IMR-90 (cell line): ENCODE measurements at regions not wholly inside any gene's neighbourhood (a gene's known extent, or its start where the extent isn't known, plus 50 kb on each side); places are given as distances from the start of the nearest gene placed in this dataset.

Source experiments
- ATAC-seq: fragments of 200-7000 bp; cut with Tn5 transposase; 2 replicates; pipeline ENCODE4 v1.9.1; 2020; ENCODE audit warnings: low read depth, mild to moderate bottlenecking, moderate library complexity
- BruUV-seq: library from RNA; stranded (reverse); fragments of 400-500 nt; replicated peaks from 2 replicates; lab custom pipeline; 2021; lab: Mats Ljungman, UMichigan
- CTCF ChIA-PET: fragments of 300-600 bp; formaldehyde crosslinking; extraction: SDS; loops from one replicate; lab custom pipeline; 2021; ENCODE audit warnings: antibody characterized with exemption; lab: Yijun Ruan, JAX
- POLR2A ChIA-PET: fragments of 300-600 bp; sonication (Branson Sonifier 250); formaldehyde crosslinking; loops from one replicate; lab custom pipeline; 2022; ENCODE audit warnings: antibody characterized with exemption; ENCODE audit not compliant: unreplicated experiment; lab: Charles Lee
- DNase-seq: peaks from one replicate; pipeline ENCODE4 v3.0.0; 2013
- H2AFZ ChIP-seq: replicated peaks from 2 replicates; pipeline ENCODE3; 2013; ENCODE audit warnings: low read length, mild to moderate bottlenecking; ENCODE audit not compliant: poor library complexity
- H2AK5ac ChIP-seq: 2 replicates; pipeline ENCODE4 v1.6.1; 2013; ENCODE audit warnings: low read depth, low read length, inconsistent platforms
- H2AK9ac ChIP-seq: replicated peaks from 2 replicates; pipeline ENCODE3; 2013; ENCODE audit warnings: mild to moderate bottlenecking, low read depth, low read length, moderate library complexity; ENCODE audit not compliant: poor library complexity
- H2BK120ac ChIP-seq: 2 replicates; pipeline ENCODE4 v1.6.1; 2013; ENCODE audit warnings: low read depth, low read length, inconsistent platforms
- H2BK15ac ChIP-seq: 3 replicates; pipeline ENCODE4 v1.6.1; 2013; ENCODE audit warnings: low read depth, low read length, inconsistent platforms
- H2BK20ac ChIP-seq: 2 replicates; pipeline ENCODE4 v1.6.1; 2013; ENCODE audit warnings: low read depth, mild to moderate bottlenecking, inconsistent platforms, low read length, moderate library complexity
- H2BK5ac ChIP-seq: 2 replicates; pipeline ENCODE4 v1.6.1; 2013; ENCODE audit warnings: mild to moderate bottlenecking, low read depth, low read length, inconsistent platforms; ENCODE audit not compliant: poor library complexity, severe bottlenecking
- H3K14ac ChIP-seq: replicated peaks from 2 replicates; pipeline ENCODE4 v1.6.1; 2013; ENCODE audit warnings: low read depth, low read length, inconsistent platforms
- H3K18ac ChIP-seq: 2 replicates; pipeline ENCODE4 v1.6.1; 2013; ENCODE audit warnings: low read depth, low read length, control low read depth
- H3K23ac ChIP-seq: 2 replicates; pipeline ENCODE4 v1.6.1; 2013; ENCODE audit warnings: low read depth, low read length, inconsistent platforms
- H3K27ac ChIP-seq: 2 replicates; pipeline ENCODE4 v1.5.1; 2013; ENCODE audit warnings: mild to moderate bottlenecking, control low read depth, low read length; ENCODE audit not compliant: insufficient read depth
- H3K27me3 ChIP-seq: 2 replicates; pipeline ENCODE4 v1.6.1; 2013; ENCODE audit warnings: low read length; ENCODE audit not compliant: control insufficient read depth, insufficient read depth
- H3K36me3 ChIP-seq: 2 replicates; pipeline ENCODE4 v1.6.1; 2013; ENCODE audit warnings: low read length, mixed read lengths; ENCODE audit not compliant: control insufficient read depth, insufficient read depth
- H3K4ac ChIP-seq: 2 replicates; pipeline ENCODE4 v1.6.1; 2013; ENCODE audit warnings: low read depth, low read length, inconsistent platforms
- H3K4me1 ChIP-seq: 2 replicates; pipeline ENCODE4 v1.6.1; 2013; ENCODE audit warnings: low read length, mixed read lengths; ENCODE audit not compliant: control insufficient read depth, insufficient read depth
- H3K4me2 ChIP-seq: 2 replicates; pipeline ENCODE4 v1.6.1; 2013; ENCODE audit warnings: low read depth, mild to moderate bottlenecking, control low read depth, low read length, moderate library complexity
- H3K4me3 ChIP-seq: 2 replicates; pipeline ENCODE4 v1.5.1; 2013; ENCODE audit warnings: low read depth, mild to moderate bottlenecking, control low read depth, low read length, moderate library complexity; ENCODE audit not compliant: insufficient read depth
- H3K56ac ChIP-seq: 2 replicates; pipeline ENCODE4 v1.6.1; 2013; ENCODE audit warnings: low read length, inconsistent platforms; ENCODE audit not compliant: insufficient read depth; ENCODE audit errors: extremely low read depth
- H3K79me1 ChIP-seq, 2 experiments: 2 replicates each; pipeline ENCODE4 v1.6.1; 2013; ENCODE audit warnings: low read length in 2 of 2, inconsistent platforms in 1 of 2, low read depth in 1 of 2
- H3K9ac ChIP-seq: 2 replicates; pipeline ENCODE4 v1.6.1; 2013; ENCODE audit warnings: low read depth, low read length, control low read depth
- H3K9me1 ChIP-seq: 2 replicates; pipeline ENCODE4 v1.6.1; 2013; ENCODE audit warnings: low read length, inconsistent platforms; ENCODE audit not compliant: insufficient read depth
- H3K9me3 ChIP-seq: 2 replicates; pipeline ENCODE4 v1.6.1; 2013; ENCODE audit warnings: low read length; ENCODE audit not compliant: control insufficient read depth, insufficient read depth
- H4K20me1 ChIP-seq: 2 replicates; pipeline ENCODE4 v1.6.1; 2013; ENCODE audit warnings: low read length, inconsistent platforms; ENCODE audit not compliant: insufficient read depth
- H4K5ac ChIP-seq: 2 replicates; pipeline ENCODE4 v1.6.1; 2013; ENCODE audit warnings: mild to moderate bottlenecking, low read depth, low read length, control low read depth
- H4K8ac ChIP-seq, 2 experiments: 2 replicates each; pipeline ENCODE4 v1.6.1; 2013; ENCODE audit warnings: low read depth in 2 of 2, low read length in 2 of 2, control low read depth in 1 of 2, inconsistent platforms in 1 of 2
- H4K91ac ChIP-seq: 2 replicates; pipeline ENCODE4 v1.6.1; 2013; ENCODE audit warnings: low read depth, low read length, inconsistent platforms; ENCODE audit not compliant: insufficient read depth
- CEBPB ChIP-seq: IDR thresholded peaks from 2 replicates; pipeline ENCODE4 v1.6.1; 2012; ENCODE audit warnings: low read depth, low read length, improper control_type of control experiment
- ELK1 ChIP-seq: fragments of 150-350 bp; IDR thresholded peaks from 2 replicates; pipeline ENCODE4 v1.6.1; 2016; ENCODE audit warnings: low read depth, mild to moderate bottlenecking, low read length, moderate library complexity, borderline replicate concordance
- FOS ChIP-seq: fragments of 150-350 bp; IDR thresholded peaks from 2 replicates; pipeline ENCODE4 v1.6.1; 2016; ENCODE audit warnings: low read depth, low read length
- MAFK ChIP-seq: IDR thresholded peaks from 2 replicates; pipeline ENCODE4 v1.6.1; 2012; ENCODE audit warnings: low read depth, low read length, improper control_type of control experiment
- MXI1 ChIP-seq: IDR thresholded peaks from 2 replicates; pipeline ENCODE4 v1.6.1; 2012; ENCODE audit warnings: low read depth, mild to moderate bottlenecking, low read length, moderate library complexity, borderline replicate concordance
- NFE2L2 ChIP-seq: fragments of 150-350 bp; IDR thresholded peaks from 2 replicates; pipeline ENCODE4 v1.6.1; 2016; ENCODE audit warnings: low read depth, mild to moderate bottlenecking, low read length
- RAD21 ChIP-seq: IDR thresholded peaks from 2 replicates; pipeline ENCODE4 v1.6.1; 2012; ENCODE audit warnings: low read length, improper control_type of control experiment
- RFX5 ChIP-seq: IDR thresholded peaks from 2 replicates; pipeline ENCODE4 v1.8.0; 2012; ENCODE audit warnings: low read depth, mild to moderate bottlenecking, low read length, moderate library complexity
- WGBS, 2 experiments: methylation state at CpG; one replicate each; pipeline versions ENCODE4 v1.1.5 to v1.1.7; 2013; ENCODE audit warnings: missing lambda C conversion rate in 2 of 2; ENCODE audit not compliant: insufficient read length in 1 of 2; ENCODE audit errors: extremely low coverage in 2 of 2; 5-methylcytosine and 5-hydroxymethylcytosine counted together
- dilution Hi-C: fragments of 300-500 bp; cut with HindIII; formaldehyde crosslinking; loops from one replicate; pipeline ENCODE4 v1.14.3; 2018; ENCODE audit warnings: low sequenced_read_pairs; ENCODE audit not compliant: unreplicated experiment
- in situ Hi-C: fragments of 300-500 bp; cut with MboI; formaldehyde crosslinking; loops from 3 replicates; pipeline ENCODE4 v1.14.3; 2019; ENCODE audit warnings: low sequenced_read_pairs, inconsistent platforms, mixed read lengths
- intact Hi-C: fragments of 100-400 bp; cut with micrococcal nuclease; formaldehyde crosslinking; loops from 2 replicates; pipeline ENCODE4 v1.10.0; 2022
- TF ChIP-seq, protein P1 (sequence below): fragments of 150-350 bp; IDR thresholded peaks from 2 replicates; pipeline ENCODE4 v1.6.1; 2017; ENCODE audit warnings: mild to moderate bottlenecking, antibody characterized with exemption, low read length, low read depth

- Histone ChIP-seq H4K8ac (no peak overlapping the region), H3K9me1 (no peaks in the 10 kb centered on the region), H3K4me2 (no peak overlapping the region), H4K5ac (no peak overlapping the region), H2AFZ (no peak overlapping the region), H3K9me3 (no peaks in the 10 kb centered on the region), H2BK20ac (no peak overlapping the region), H3K9ac (no peak overlapping the region), H2AK9ac (no peak overlapping the region), H2BK5ac (no peak overlapping the region), H3K18ac (no peak overlapping the region), H3K4me3 (no peak overlapping the region), H3K23ac (no peak overlapping the region), H3K4ac (no peak overlapping the region), H3K56ac (no peak overlapping the region), H2BK120ac (no peak overlapping the region), H3K27ac (no peak overlapping the region), H3K14ac (no peak overlapping the region), H4K20me1 (no peaks in the 10 kb centered on the region), H3K36me3 (no peaks in the 10 kb centered on the region), H3K27me3 (no peaks in the 10 kb centered on the region), H2AK5ac (no peak overlapping the region), H4K91ac (no peak overlapping the region), H3K4me1 (no peaks in the 10 kb centered on the region), H3K79me1 (no peaks in the 10 kb centered on the region), H2BK15ac (no peak overlapping the region)
- no TSS peak for BruUV-seq
- TF ChIP-seq RAD21 (no peak), RFX5 (no peak), CEBPB (no peak), NFE2L2 (no peak), ELK1 (no peak), MXI1 (no peak), FOS (no peak), MAFK (no peak)
- TF ChIP-seq, protein P1, sequence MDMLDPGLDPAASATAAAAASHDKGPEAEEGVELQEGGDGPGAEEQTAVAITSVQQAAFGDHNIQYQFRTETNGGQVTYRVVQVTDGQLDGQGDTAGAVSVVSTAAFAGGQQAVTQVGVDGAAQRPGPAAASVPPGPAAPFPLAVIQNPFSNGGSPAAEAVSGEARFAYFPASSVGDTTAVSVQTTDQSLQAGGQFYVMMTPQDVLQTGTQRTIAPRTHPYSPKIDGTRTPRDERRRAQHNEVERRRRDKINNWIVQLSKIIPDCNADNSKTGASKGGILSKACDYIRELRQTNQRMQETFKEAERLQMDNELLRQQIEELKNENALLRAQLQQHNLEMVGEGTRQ, result no peak
- intact Hi-C loops (no loop called here), dilution Hi-C loops (no loop called here), in situ Hi-C loops (loop anchor here (5.0 kb wide), 1 partner anchor 607 kb away; no protein-coding TSS in a partner anchor)
- no CpG with 5 or more reads among the region's 5 CpGs for WGBS, 2 experiments
- ChIA-PET CTCF (interaction anchor here (0.6 kb wide), 1 partner anchor 28 kb away, joined by 3 read pairs; no protein-coding TSS in a partner anchor), POLR2A (no interaction called here)
- DNase-seq (no peak), ATAC-seq (no peak)
Observed at GRCh38 chr13:40075281-40075680, 419.8 kb downstream of the COG6 start.
